ENCODE measurements at regions not wholly inside any gene's neighbourhood (a gene's known extent, or its start where the extent isn't known, plus 50 kb on each side); places are given as distances from the start of the nearest gene placed in this dataset.
"Not testable (repeated sequence)": the region's sequence is repeated elsewhere in the genome, so short reads cannot be mapped to it uniquely, and the experiment has no call there.

DNA sequence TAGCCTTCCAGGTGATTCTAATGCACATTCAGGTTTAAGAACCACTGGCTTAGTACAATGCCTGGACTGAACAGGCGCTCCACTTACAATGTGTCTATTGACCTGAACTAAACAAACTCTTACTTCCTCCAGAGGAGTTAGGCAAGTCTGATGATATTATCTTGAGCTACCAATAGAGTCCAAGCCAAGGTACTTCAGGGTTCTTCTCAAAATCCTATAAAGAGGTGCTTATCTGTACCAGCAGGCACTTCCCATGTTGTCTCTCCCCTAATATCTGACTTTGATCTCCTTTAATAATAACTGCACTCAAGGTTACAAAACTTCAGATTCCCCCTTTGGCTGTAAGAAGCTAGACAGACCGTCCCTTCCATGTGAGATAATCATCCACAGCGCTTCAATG is 157.0 kb upstream of the SVIL start:
- no peak for DNase-seq (ENCODE audit: low spot score)

DNA sequence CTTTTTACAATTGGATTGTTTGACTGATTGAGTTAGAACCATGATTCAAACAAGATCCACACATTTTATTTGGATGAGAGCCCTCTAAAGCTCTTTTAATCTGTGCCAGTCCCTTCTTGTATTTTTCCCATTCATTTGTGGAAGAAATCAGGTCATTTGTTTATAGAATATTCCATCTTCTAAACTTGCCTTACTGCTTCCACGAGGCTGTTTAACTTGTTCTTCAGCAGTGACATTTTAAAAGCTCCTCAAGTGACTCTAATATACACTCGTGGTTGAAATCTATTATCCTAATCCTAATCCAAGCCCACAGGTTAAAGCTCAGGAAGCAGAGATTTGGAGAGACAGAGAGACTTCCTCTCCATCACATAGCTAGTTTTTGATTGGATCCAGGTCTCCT is 155.4 kb upstream of the SVIL start:
- DNase-seq (ENCODE audit: low spot score), result no peak

DNA sequence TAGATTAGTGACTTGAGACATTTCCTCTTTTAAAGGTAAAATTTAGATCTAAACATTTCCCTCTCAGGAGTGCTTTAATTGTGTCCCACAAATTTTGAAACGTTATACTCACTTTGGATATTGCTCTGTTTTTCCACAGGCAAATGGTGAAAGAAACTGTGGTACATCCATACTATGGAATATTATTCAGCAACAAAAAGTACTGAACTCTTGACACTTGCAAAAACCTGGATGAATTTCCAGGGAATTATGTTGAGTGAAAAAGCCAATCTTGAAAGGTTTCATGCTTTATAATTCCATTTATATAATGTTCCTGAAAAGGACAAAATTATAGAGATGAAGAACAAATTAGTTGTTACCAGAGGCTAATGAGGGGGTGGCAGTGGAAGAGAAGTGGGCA is 153.3 kb upstream of the SVIL start:
- no peak for DNase-seq (ENCODE audit: low spot score)

- no peak for DNase-seq (ENCODE audit: low spot score)
Measured at GRCh38 chr10:29785701-29786100, 150.9 kb upstream of the SVIL start.

- peak; percentile 57 for DNase-seq (ENCODE audit: low spot score)
Measured at GRCh38 chr10:29784175-29784773, 149.5 kb upstream of the SVIL start.

DNA sequence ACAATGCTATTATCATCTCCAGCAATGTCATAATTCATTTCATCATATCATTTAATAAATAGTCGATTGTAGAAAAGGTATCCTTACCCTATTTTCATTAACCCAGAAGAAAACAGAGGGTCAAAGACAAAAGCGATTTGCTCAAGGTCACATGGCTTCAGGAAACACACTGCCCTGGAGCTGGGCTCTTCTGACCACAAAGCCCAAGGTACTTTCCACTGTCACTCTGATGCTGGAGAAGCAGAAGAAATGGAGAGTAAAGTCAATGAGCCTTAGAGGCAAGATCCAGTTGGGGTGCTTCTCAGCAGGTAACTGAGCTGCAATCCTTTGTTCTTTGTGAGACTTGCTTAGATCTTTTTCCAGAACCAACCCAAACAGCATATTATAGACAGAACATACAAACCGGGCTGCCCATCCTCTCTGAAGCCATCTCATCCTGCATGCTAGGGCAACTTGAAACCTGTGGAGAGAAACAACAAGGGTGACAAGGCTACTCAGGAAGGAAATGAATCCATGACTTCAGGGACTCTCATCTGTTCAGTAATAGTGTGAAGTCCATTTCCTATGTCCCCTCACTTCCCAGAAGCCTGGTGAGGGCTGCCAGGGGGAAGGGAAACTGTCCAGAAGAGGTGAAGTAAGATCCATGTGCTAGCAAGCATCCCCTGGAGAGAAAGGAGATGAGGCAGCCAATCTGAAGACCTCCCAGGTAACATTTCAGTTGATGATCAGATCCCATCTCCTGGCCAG is 148.6 kb upstream of the SVIL start:
- no peak for DNase-seq (ENCODE audit: low spot score)

GRCh38 chr10:29780639-29781038 is 145.9 kb upstream of the SVIL start:
- no peak for DNase-seq (ENCODE audit: low spot score)

DNA sequence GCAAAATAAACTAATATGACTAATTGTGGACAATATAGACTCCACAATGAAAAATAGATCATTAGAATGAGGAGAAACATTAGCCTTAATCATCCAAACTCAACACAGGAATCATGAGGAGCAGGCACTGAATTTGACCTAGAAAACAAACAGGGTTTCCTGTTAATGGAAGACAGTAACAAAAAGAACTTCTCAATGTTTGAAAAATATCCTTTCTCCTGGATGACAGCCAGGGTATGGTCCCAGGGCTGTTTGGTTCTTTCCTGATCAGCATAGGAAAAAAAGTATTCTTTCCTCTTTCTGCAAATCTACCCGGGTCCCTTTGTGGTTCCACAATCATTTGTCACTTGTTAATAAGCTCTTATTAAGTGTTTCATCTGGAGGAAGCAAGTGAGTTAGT is 145.3 kb upstream of the SVIL start:
- DNase-seq (ENCODE audit: low spot score), result no peak

DNA sequence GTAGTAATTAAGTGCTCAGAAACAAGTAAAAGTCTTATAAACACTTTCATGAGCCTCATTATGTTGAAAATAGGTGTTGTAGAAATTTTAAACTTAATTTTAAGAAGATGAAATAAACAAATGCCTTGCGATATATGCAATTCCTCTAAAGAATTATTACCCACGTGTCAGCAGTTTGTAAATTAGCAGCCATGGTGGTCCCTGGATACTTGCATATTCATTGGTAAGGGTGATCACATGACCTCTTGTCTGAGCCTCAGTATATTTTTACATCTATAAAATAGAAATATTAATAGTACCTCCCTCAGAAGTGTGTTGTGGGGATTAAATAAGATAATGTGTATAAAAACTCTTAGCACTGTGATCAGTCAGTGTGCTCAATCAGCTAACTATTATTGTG is 141.5 kb upstream of the SVIL start:
- no peak for DNase-seq (ENCODE audit: low spot score)

- DNase-seq (ENCODE audit: low spot score), result no peak
Measured at GRCh38 chr10:29774475-29774874, 139.7 kb upstream of the SVIL start.

GRCh38 chr10:29773675-29774091 is 138.9 kb upstream of the SVIL start:
- DNase-seq (ENCODE audit: low spot score), result no peak

- no peak for DNase-seq (ENCODE audit: low spot score)
Measured at GRCh38 chr10:29772403-29772802, 137.6 kb upstream of the SVIL start.

DNA sequence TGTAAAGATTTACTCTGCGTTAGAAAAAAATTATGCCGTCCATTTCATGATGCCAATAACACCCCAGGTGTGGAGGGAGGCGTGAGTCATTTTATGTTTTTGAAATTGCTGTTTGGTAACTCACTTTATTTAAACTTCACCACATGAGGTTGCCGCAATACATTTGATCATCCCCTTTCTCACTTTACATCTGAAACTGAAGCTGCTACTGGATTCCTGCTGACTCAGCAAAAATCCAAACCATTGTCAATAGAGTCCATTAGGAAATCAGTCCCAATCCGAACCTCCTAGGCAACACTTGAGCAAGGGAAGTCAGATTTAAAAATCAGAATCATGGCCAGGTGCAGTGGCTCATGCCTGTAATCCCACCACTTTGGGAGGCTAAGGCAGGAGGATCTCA is 136.6 kb upstream of the SVIL start:
- DNase-seq (ENCODE audit: low spot score), result no peak

DNA sequence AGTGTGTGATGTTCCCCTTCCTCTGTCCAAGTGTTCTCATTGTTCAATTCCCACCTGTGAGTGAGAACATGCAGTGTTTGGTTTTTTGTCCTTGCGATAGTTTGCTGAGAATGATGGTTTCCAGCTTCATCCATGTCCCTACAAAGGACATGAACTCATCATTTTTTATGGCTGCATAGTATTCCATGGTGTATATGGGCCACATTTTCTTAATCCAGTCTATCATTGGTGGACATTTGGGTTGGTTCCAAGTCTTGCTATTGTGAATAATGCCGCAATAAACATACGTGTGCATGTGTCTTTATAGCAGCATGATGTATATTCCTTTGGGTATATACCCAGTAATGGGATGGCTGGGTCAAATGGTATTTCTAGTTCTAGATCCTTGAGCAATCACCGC is 134.5 kb upstream of the SVIL start:
- DNase-seq (ENCODE audit: low spot score), result not testable (repeated sequence)

DNA sequence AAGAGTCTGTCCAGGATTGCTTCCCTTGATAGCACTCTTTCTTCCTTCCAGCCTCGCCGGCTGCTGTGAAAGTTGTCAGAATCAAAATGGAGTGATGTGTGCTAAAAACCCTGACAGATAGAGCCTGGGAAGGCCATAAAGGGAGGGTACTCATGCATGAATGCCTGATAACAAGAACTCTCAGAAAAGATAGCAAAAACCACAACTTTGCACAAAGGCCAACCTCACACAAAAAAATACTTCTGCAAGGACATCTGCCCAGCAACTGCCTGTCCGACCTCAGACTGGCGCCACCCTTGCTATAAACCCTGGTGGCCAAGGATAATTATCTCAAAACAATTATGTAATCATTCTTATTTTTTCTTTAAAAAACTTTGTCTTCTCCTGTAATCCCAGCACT is 133.2 kb upstream of the SVIL start:
- DNase-seq (ENCODE audit: low spot score), result no peak

DNA sequence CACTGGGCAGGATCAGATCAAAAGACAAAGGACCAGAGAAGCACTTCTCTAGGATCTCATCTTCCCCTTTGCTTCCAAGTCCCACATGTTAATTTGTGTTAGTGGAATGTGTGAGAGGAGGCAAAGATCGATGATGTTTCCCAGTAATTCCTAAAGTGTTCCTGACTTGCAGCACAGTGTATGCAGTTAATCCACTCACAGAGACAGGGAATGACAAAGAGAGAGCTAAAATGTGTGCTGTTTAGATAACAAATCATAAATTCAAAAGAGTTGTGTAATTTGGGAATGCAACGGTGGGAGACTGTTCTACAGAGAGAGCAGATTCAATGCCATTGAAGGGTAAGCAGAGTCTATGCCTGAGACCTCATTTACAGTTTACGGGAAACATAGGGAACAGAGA is 132.0 kb upstream of the SVIL start:
- DNase-seq (ENCODE audit: low spot score), result no peak

DNA sequence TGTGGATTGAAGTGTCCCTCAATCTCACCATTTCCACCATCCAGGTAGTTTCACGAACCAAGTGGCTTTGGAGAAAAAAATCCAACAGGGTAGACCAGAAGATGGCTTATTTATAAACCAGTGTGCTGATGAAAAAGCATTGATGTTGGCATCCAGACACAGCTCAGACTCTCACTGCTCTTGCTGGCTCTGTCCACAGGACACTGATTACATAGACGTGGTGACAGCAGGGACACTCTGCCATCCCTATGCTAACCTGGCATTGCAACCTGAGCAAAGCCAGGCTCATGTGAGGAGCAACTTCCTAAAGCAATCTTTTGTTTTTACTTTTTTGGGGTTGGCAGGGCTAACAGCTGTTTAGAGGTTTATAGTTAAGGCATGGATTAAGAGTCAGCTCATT is 130.6 kb upstream of the SVIL start:
- no peak for DNase-seq (ENCODE audit: low spot score)

DNA sequence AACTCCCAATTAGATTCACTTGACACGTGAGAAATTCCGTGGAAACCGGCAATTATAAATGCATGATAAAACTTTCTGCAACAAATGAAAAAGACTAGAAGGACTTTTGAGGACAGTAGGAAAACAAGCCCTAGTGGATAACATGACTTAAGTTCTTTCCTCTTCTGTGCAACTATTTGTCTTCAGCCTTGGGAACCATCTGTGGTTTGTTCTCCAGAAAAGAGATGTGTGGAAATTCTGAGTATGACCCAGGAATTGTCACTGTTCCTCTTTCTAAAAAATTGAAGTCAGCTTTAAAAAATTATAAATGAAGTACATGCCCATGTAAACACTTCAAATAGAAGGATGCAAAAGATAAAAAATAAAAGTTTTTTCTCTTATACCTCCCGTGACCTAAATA is 128.6 kb upstream of the SVIL start:
- no peak for DNase-seq (ENCODE audit: low spot score)

DNA sequence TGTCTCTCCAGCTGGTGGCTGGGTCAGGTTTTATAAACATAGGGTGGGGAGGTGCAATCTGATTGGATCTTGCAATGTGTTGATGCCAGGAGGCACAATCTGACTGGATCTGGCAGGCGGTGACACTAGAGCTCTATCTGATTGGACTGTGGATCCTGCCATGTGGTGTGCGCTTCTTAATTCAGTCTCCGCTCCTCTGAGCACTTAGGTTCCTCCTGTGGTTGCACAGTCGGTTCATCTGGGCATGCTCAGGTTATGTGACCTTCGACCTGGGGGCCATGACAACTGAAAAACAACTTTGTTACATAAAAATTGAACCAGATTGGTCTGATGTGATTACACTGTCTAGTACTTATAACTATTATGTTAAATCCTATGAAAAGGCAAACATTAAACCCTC is 127.1 kb upstream of the SVIL start:
- DNase-seq (ENCODE audit: low spot score), result no peak

- DNase-seq (ENCODE audit: low spot score), result no peak
Measured at GRCh38 chr10:29760138-29760900, 125.5 kb upstream of the SVIL start.

DNA sequence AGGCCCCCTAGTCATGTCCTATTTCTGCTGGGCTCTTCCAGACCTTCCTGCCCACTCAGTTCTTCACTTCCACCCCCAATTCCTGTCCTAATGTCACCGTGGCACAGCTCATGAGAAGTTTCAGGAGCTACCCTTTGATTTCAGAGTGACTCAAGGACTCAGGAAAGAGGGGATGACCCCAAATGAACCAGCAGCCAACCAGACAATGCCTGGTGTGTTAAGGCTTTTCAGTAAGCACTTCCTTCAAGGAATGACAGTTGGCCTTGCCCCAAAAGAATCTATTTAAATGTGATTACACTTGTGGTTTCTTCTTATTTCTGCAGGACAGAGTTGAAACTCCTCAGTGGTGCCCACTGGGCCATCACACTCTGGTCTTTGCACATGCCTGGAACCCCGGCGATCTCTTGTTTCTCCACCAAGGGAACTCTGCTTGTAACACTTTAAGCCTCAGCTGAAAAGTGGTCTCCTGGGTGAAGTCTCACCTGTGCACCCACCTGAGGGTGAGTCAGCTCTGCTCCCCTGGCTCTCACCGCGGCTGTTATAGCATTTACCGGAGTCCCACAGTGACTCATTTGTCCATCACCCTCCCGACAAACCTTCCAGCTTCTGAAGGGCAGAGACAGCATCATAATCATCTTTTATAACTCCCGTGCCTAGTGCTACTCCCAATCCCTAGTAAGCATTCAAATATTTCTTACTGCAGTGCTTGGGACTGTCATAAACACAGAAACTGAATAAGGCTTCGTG is 123.0 kb upstream of the SVIL start:
- DNase-seq (ENCODE audit: low spot score), result no peak

GRCh38 chr10:29756451-29756850 is 121.7 kb upstream of the SVIL start:
- no peak for DNase-seq (ENCODE audit: low spot score)

- no peak for DNase-seq (ENCODE audit: low spot score)
Measured at GRCh38 chr10:29753283-29753682, 118.5 kb upstream of the SVIL start.

All from iPS-NIHi11 (cell line).